Vagina (tissue), 2 donors: ENCODE measurements at regions not wholly inside any gene's neighbourhood (a gene's known extent, or its start where the extent isn't known, plus 50 kb on each side); places are given as distances from the start of the nearest gene placed in this dataset.

Source experiments
- CTCF ChIP-seq, 3 experiments: fragments of 450-650 bp in 2 of 3; fragments of 200-600 bp in 1 of 3; sonication (generic) in 1 of 3; IDR thresholded peaks; one replicate each; pipeline ENCODE4 v1.5.1; 2017 to 2019; ENCODE audit warnings: antibody characterized with exemption in 3 of 3, mild to moderate bottlenecking in 2 of 3, moderate library complexity in 2 of 3
- POLR2A ChIP-seq, 2 donors: fragments of 450-650 bp; IDR thresholded peaks; one replicate each; pipeline ENCODE4 v1.6.1; 2017; ENCODE audit warnings: antibody characterized with exemption in 2 of 2, mild to moderate bottlenecking in 2 of 2, moderate library complexity in 2 of 2
- POLR2AphosphoS5 ChIP-seq, 2 donors: sonication (generic); formaldehyde crosslinking; IDR thresholded peaks; one replicate each; pipeline ENCODE4 v1.9.0; 2017; ENCODE audit warnings: antibody characterized with exemption in 2 of 2, mild to moderate bottlenecking in 2 of 2, low read depth in 1 of 2; ENCODE audit not compliant: insufficient read depth in 1 of 2

GRCh38 chr2:43041661-43042360, 184.6 kb downstream of the ZFP36L2 start:
- TF ChIP-seq CTCF (IDR thresholded peaks at IDR 0.05) (no peak), POLR2AphosphoS5 (IDR thresholded peaks at IDR 0.05; ENCODE audit: insufficient read depth in 1 of 2, low read depth in 1 of 2) (peak in 1 of 2 donors; percentile 59), POLR2A (IDR thresholded peaks at IDR 0.05) (no peak)
